Epithelial cell of proximal tubule (primary cell): ENCODE measurements at regions not wholly inside any gene's neighbourhood (a gene's known extent, or its start where the extent isn't known, plus 50 kb on each side); places are given as distances from the start of the nearest gene placed in this dataset.

Source experiments
- DNase-seq: peaks from one replicate; pipeline ENCODE4 v3.0.0-alpha.2; 2011; ENCODE audit warnings: low read depth
- H3K4me3 ChIP-seq: 2 replicates; pipeline ENCODE4 v1.5.1; 2011; ENCODE audit warnings: low read depth, mild to moderate bottlenecking, low read length
- CTCF ChIP-seq: conservative IDR thresholded peaks from 2 replicates; pipeline ENCODE4 v1.5.1; 2012; ENCODE audit warnings: low read depth, mild to moderate bottlenecking, low read length

- DNase-seq, result no peak
- H3K4me3 ChIP-seq, result no peak overlapping the region
- TF ChIP-seq CTCF, result no peak
These were observed 229.1 kb downstream of the IRX2 start for GRCh38 chr5:2522372-2522771.

GRCh38 chr5:2519153-2519552 is 232.3 kb downstream of the IRX2 start:
- no peak for TF ChIP-seq CTCF
- no peak overlapping the region for H3K4me3 ChIP-seq
- DNase-seq, result no peak

GRCh38 chr5:2517451-2517850 is 234.0 kb downstream of the IRX2 start:
- H3K4me3 ChIP-seq, result no peak overlapping the region
- TF ChIP-seq CTCF, result no peak
- DNase-seq, result no peak

GRCh38 chr5:2515180-2515764 is 236.2 kb downstream of the IRX2 start:
- H3K4me3 ChIP-seq, result no peak overlapping the region
- no peak for TF ChIP-seq CTCF
- DNase-seq, result no peak

GRCh38 chr5:2514484-2514883 is 237.0 kb downstream of the IRX2 start:
- TF ChIP-seq CTCF, result no peak
- no peak for DNase-seq
- H3K4me3 ChIP-seq, result no peak overlapping the region

- DNase-seq, result no peak
- H3K4me3 ChIP-seq, result no peak overlapping the region
- no peak for TF ChIP-seq CTCF
These were observed 239.8 kb downstream of the IRX2 start for GRCh38 chr5:2511706-2512105.

- TF ChIP-seq CTCF, result no peak
- DNase-seq, result no peak
These were observed 240.4 kb downstream of the IRX2 start for GRCh38 chr5:2511126-2511525.

More at GRCh38 chr5:2511126-2511525, 240.4 kb downstream of the IRX2 start:
- H3K4me3 ChIP-seq, result no peak overlapping the region
